HG03175 (cell line): ENCODE measurements at regions not wholly inside any gene's neighbourhood (a gene's known extent, or its start where the extent isn't known, plus 50 kb on each side); places are given as distances from the start of the nearest gene placed in this dataset.

Experiments used
- ATAC-seq: cut with Tn5 transposase; IDR thresholded peaks from one replicate; pipeline ENCODE4 v1.9.1; 2021; ENCODE audit warnings: mild to moderate bottlenecking, moderate library complexity; ENCODE audit not compliant: unreplicated experiment

- no peak for ATAC-seq
Measured at GRCh38 chr17:15893658-15894024, 51.3 kb upstream of the ADORA2B start.

- ATAC-seq, result no peak
Measured at GRCh38 chr17:15894258-15894657, 50.7 kb upstream of the ADORA2B start.

DNA sequence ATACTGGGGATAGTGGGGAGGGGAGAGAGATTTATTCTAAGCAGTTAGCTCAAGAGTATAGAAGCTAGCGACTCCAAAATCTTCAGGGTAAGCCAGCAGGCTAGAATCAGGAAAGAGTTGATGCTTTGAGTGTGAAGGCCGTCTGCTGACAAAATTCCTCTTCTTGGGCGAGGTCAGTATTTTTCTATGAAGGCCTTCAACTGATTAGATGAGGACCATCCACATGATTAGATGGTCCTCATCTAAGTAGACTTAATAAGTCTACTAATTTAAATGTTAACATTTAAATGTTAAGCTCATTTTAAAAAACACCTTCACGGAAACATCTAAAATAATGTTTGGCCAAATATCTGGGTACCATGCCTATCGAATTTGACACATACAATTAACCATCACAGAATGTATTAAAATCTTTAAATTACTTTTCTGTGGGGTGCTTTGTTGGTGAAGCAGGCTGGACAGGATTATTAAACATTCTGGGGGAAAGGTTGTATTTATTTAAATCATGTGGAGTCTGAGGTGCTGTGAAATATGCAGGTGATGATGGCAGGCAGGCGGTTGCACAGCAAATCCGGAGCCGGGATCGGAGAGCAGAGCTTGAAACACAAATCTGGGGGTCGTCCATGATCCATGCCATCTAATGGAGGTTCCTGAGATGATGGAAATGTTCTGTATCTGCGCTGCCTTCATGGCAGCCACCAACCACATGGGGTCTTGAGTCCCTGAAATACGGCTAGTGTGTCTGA, 49.8 kb upstream of the ADORA2B start:
- ATAC-seq, result no peak
